NCI-H2081 (cell line): ENCODE measurements at regions not wholly inside any gene's neighbourhood (a gene's known extent, or its start where the extent isn't known, plus 50 kb on each side); places are given as distances from the start of the nearest gene placed in this dataset.
A peak's percentile ranks its signal among the peaks of the same experiment; 100 is the strongest.

Experiments used
- DNase-seq, 2 experiments: peaks; one replicate each; lab custom pipeline; 2025; lab: John Stamatoyannopoulos, UW

DNA sequence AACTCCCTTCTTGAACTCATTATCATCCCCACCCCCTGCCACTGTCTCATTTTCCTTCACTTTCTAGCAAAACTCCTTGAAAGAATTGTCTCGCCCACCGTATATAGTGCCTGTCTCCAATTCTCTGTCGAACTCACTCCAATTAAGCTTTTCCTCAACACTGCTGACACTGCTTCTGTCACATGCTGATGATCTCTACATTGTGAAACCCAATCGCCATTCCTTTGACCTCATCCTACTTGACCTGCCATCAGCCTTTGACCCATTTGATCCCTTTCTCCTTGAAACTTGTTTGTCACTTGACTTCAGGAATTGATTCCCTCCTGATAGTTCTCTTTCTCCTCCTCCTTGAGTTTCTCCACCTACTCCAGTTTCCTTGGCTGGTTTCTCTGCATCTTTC lies 54.8 kb downstream of the CCDC71L start:
- no peak for DNase-seq

DNA sequence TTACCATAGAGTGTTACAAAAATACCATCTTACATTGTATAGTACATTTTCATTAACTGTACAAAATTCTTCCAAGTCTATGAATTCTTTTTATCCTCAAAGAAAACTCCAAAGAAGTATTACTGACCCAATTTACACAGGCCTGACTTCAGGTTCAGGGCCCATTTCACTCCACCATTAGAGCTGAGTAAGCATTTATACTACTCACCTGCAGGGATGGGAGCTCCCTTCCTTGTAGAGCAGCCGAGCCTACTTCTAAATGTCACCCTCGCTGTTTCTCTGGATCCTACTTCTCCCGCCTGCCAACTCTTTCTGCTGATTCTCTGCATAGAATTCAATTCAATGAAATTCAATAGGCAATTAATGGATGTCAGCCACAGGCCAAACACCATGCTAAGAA lies 56.0 kb downstream of the CCDC71L start:
- DNase-seq: no peak

DNA sequence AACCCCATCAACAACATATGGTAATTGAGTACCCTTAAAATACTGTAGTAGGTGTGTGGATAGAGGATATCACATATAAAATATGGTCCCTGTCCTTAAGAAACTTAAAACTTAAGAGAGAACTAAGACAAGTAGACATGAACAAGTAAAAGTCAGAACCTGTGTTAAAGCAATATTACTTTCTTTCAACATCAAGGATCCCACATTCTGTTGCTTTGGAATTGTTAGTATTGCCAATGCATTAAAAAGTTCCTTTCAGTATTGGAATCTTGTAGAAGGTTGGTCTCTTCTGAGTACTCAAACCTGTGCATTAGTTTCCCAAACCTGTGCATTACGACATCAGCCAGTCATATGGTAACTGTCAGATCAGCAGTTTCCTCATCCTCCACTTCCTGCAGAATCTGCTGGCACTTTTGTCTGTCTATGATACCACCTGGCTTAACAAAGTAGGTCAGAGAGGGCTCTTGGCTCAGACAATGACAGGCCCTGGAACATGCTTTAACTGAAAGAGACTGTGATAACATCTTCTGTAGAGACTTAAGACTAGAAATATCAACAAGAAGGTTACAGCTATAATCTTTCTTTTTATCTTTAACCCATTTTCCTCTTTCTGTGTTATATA lies 56.5 kb downstream of the CCDC71L start:
- no peak for DNase-seq

DNA sequence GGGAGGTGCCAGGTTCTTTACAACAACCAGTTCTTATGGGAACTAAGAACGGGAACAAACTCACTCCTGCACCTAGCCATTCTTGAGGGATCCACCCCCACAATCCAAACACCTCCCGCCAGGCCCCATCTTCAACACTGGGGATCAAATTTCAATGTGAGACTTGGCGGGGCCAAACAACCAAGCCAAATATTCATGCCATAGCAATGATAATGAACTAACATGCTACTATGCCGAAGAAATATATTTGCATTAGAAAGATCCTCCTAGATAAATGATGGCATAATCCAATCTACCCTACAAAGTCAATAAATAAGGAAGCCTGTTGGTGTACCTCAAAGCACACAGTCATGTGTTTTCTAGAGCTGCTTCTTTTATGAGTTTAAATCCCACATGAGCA lies 57.6 kb downstream of the CCDC71L start:
- no peak for DNase-seq

DNA sequence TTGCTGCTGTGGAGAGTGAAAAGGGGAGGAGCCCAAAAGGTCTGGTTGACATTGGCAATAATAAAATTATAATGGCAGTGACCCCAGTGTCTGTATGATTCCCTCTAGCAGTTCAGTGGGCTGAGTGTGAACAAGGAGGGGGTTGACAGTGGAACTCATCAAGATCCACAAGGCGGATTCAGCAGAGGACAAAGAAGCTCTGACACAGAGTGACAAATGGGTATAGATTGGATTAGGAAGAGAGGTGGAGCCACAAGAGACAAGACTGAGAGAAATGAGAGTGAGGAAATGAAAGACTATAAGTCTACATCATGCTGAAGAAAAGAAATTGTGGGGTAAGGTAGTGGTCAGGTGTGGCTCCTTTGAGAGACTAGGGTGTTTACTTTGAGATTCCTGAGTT lies 58.9 kb downstream of the CCDC71L start:
- DNase-seq: no peak

DNA sequence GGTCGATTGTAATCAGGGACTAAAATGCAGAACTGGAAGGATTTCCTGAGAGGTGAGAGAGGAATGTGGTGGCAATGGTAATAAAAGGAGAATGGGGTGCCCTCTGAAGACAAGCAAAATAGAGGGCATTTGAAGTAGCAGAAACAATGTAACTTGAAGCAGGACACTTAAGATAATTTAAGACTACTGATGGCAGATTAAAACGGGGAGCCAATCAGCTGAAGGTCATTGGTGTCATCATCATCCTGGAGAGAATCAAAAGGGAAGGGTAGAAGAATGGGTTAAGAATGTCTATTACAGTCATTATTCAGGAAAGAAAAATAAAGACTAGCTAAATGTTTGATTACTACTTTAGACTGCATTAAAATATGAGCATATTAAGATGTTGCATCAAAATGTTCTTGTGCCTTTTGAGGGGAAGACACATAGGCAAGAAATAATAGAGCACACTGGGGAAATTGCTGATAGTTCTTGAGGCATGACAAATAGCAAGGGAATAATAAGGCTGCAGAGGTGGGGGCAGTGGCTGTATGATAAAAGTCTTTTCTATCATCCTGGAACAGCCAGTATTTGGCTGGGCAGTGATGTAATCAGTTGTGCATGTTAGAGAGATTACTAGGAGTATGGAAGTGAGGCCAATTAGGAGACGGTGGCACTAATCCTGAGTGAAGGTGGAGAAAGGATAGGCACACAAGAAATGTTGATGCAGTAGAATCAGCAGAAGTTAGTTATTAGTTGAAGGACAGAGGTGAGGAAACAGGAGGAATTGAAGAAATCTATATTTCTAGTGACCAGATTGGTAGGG lies 60.2 kb downstream of the CCDC71L start:
- no peak for DNase-seq

DNA sequence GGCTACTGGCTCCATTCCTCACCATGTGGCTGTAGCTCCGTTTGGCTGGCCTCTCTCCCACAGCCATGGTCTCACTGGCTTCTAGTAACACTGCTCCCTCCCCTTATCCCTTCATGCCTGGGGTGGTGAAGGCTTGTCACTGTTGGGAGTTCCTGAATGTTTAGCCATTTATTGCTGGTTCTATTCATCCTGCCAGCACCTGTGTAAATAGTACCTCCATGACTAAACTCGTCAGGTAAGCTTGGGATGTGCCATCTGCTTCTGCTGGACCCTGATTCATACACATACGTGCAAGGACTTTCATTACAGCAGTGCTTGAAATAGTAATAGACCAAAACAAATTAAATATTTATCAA lies 61.6 kb downstream of the CCDC71L start:
- DNase-seq: peak; percentile 96 to 99

DNA sequence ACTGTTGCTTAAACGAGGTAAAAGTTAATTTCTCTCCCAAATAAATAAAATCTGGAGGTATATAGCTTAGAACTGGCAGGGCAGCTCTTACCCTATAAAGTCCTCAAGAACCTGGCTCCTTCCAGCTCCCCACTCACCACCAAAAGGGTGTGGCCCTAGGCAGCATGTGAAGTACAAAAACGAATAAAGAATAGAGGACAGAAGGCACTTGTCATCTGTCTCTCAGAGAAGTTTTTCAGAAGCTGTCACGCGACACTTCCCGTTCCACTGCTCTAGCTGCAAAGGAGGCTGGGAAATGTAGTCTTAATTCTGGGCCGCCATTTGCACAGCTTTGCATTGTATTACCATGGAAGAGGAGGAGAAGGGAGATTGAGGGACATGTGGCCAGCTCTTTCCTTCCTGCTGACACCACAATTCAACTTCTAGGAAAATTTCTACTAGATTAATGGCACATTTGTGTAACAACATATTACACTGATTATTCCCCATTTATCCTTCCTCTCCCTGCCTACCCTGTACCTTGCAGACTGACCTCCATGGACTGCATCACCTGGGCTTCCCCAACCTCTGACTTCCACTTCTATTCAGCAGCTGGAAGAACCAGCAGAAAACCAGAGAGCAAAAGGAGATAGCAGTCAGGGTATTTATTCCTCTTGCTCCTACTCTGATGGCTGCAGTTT lies 62.2 kb downstream of the CCDC71L start:
- peak; percentile 88 to 95 for DNase-seq

DNA sequence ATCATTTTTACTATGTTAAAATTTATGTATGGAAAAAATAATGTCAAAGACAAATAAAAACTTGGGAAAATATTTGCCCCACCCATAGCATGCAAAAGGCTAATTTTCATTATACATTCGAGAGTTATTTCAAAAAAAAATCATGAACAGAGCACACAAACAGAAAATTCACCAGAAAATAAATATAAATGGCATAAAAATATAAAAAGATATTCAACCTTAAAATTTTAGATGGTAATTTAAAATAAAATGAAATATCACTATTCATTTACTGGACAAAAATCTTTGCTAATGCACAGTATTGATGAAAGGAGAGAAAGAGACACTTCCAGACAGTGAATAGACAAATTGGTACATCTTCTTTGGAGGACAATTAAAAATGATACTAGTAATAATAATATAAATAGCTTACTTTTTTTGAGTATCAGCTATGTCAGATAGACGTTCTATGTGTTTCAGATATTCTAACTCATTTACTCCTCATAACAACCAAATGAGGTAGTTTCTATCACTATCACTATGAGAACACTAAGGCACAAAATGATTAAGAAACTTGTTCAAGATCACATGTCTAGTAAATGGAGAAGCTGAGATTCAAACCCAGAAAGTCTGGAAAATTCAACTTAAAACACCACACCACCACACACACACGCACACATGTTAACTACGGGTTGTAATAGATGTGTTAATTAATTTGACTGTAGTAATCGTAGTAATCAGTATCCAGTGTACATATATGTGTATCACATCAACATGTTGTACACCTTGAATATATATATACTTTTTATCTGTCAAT lies 63.0 kb downstream of the CCDC71L start:
- no peak for DNase-seq

DNA sequence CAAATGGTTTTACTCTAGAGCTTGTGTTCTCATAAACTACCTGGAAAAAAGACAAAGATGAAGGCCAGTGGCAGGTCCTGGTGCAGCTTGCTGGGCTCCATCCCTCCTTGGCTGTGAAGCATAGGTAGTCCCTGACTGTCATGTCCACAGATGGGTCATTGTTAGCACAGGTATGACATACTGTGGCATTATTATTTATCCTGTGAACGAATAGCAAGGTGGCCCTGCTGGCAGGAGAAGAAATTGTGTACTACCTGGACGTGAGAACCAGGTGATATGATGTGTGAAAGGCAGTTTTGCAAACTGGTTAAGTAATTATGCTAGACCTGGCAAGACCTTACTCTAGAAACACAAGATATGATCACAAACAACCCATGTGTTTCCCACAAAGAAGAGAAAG lies 63.9 kb downstream of the CCDC71L start:
- DNase-seq: peak in 1 of 2 experiments; percentile 20

DNA sequence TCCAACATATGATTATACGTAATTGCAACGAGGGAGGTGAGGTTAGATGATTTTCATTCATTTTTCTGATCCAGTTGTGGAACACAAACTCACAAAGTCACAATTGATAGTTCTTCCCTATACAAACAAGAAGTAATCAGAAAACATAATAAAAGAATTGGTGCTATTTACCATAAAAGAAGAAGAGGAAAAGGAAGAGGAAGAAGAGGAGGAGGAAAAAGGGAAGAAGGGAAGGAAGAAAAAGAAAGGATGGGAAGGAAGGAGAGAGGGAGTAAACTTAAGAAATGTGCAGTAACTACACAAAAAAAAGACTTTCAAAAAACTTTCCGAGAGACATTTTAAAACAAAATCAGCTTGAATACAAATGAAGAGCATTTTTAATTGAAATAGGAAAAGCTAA lies 65.0 kb downstream of the CCDC71L start:
- no peak for DNase-seq

DNA sequence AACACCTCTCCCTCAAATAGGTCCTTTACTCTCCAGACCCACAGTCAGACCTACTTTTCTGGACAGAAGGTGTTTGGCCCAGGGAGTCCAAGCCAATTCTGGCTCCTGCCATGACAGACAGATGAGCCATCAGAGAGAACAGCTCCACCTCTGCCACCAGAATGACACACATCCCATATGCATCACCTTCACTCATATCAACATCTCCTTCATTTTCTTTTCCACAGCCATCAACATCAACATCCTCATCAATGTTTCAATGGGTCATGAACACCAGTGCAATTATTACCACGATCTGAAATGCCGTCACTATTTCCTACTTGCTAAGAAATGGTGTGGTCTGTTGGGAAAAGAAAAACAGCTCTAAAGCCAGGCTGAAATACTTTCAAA lies 67.9 kb downstream of the CCDC71L start:
- no peak for DNase-seq

DNA sequence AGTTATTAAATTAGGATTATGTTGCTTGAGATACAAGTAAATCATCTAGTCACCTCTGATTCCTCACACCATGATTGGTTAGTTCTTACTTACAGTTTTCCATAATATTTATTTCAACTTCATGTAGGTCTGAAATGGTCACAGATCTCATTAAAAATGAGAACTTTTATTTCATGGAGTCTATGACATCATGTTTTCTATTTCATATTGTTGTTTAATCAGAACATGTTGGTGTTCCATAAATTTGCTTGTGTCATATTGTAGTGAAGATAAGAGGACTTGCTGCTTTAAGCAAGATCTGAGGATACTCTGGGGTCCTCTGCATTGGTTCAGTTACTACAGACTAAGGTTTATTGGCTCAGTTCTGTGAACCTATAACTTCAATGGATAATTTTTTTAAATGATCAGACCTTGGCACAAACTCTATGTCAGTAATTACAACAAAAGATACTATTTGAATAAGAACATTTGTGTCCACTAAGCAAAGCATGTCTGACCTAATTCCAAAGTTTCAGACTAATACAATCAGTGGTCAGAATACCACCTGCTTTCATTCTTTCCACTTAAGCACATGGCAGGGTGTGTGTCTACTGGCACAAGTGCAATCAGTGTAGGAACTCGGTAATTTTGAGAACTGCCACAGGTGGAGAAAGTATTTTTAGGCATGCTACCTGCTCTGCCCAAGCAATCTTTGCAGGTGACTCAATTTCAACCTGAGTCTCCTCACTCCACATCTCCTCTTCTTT lies 68.5 kb downstream of the CCDC71L start:
- DNase-seq: no peak

DNA sequence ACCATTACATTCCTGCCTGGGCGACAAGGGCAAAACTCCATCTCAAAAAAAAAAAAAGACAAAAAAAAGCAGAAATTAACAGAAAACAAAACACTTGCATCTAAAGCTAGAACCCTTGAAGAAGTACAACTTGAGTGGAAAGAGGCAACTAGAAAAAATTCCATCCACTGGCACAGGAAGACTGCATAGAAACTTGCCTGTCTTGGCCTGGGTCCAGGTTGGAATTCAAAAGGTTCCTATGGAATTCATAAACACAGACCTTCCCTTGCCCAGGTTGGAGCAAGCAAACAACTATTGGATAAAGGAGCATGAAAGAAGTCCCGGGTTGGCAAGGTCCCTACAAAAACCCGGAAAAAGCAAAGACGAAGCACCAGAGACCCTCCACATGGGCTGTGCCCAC lies 69.8 kb downstream of the CCDC71L start:
- DNase-seq: no peak

DNA sequence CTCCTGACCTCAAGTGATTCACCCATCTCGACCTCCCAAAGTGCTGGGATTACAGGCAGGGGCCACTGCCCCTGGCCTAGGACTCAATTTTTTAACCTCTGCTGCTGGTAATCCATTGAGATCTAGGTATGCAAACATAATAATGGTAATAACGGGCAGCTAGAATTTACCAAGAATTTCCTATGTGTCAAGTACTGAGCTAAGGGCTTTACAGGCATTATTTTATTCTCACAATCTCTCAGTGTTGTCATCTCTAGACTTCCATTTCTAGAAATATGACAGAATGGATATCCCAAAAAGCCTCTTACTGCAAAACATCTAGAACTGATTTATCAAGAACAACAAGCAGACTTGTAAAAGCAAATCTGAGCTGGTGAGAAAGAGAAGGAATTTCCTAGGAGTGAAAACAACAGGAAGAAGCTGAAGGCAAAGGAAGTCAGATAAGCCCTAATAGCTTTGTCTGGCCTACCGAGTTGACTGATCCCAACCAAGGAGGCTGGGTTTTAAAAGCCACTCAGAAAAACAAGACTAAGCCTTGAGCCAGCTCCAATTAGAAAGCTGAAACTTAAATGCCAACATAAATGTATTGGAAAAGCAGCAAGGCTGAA lies 70.6 kb downstream of the CCDC71L start:
- DNase-seq: no peak

DNA sequence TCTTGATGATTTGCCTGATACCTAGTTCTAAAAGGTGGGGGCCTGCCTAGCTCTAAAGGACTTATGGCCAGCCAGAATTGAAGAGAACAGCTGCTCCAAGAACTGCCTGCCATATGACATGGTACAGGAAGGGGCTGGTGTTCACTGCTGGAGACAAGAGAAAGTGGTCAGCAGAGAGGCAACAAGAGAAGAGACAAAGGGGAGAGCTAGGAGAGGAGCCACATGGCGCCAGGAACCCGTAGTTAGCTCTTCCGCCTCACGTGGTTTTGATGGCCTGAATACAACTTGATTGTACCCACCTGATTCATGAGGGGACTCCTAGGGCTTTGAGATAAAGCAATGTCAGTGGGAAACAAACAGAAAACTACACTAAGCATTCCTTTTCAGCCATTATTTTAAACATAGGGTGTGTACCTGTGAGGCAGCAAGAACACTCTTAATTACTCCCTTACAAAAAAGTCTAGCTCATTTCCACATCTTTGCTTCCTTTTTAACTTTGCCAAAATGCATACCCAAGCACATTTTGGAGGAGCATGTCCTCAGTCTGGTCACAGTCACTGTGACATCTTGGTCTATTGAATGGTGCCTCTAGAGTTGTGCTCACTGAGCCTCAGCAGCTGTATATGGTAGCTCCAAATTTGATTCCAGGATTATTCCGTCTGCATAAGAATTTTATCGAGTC lies 71.6 kb downstream of the CCDC71L start:
- peak; percentile 38 to 62 for DNase-seq

DNA sequence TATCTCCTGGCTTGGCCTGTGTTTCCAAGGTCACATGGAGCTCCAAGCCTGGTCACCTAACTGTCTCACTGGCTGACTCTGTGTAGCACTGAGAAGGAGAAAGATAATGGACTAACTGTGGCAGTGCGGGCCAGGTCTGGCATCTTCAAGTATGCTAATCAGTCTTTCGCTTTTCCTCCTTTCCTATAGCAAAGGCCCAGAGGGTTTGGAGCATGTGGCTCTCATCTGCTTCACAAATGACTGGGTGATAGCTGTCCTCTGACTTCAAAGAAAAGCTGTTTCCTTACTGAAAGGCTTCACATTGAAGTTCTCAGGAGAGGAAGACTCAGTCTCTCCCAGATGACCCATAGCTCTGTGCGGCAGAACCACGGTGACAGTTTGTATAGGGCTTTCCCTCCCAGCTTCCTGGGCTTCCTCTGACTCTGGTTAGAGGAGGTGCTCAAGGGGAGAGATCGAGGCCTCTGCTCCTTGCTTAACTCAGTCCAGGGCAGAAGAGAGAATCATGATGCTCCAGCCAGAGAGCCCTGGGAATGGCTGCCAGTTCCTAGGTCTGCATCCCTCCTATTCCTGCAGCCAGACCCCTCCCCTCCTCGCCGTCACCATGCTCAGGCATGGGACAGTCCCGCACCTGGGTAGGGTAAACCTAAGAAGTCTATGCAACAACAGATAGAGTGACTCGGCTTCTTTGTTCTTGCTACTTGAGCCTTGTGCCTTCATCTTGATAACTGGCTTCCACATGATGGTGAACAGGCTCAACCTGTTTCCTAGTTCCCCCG lies 72.3 kb downstream of the CCDC71L start:
- DNase-seq: no peak

DNA sequence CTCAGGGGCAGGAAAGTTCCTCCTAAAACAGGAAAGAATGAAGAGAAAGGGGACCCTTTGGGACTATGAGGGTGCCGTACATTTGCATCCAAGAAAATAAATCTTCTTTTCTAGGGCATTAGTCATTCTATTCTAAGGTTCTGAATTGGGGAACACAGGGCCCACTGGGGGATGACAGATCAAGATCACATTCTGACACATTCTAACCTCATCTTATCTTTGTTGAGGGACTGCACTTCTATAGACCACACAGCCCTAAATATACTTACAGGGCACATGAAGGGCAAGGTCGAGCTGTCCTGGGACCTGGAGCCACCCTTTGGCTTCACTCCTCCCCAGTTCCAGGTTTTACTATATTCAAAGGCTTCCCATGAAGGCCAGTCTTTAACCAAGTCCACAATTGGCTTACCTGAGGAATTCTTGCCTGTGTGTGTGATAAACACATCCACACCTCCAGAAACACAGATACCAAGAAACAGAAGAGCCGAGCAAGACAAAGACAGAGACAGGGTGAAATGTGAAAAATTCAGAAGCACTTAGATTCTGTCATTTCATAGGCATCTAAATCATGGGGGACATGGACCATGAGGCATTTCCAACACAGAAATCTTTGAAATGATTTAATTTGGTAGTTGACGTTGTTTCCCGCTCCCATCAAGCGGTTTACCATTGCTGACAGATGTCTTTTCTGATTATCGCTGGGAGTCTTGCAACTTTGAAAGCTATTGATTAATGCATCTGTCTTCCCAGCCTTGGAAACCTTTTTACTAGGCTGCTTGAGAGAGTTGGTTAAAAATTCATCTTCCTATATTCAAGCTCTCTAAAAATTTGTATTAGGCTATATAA lies 75.8 kb downstream of the CCDC71L start:
- DNase-seq: no peak
